HEK293 (cell line): ENCODE measurements at regions not wholly inside any gene's neighbourhood (a gene's known extent, or its start where the extent isn't known, plus 50 kb on each side); places are given as distances from the start of the nearest gene placed in this dataset.

Experiments
- CTCF ChIA-PET: fragments of 350-600 bp; formaldehyde crosslinking; extraction: SDS; loops from one replicate; lab custom pipeline; 2021; ENCODE audit warnings: antibody characterized with exemption; lab: Yijun Ruan, JAX
- POLR2A ChIA-PET: fragments of 300-600 bp; formaldehyde crosslinking; extraction: SDS; loops from one replicate; lab custom pipeline; 2020; ENCODE audit warnings: antibody characterized with exemption, inconsistent platforms; lab: Yijun Ruan, JAX
- H3K27ac ChIP-seq: fragments of 200-500 bp; sonication (Bioruptor generic); 2 replicates; pipeline ENCODE4 v1.5.1; 2014; ENCODE audit warnings: low read depth, low read length, control low read depth, inconsistent platforms; ENCODE audit errors: extremely low read depth
- H3K36me3 ChIP-seq, 2 experiments: fragments of 200-500 bp in 1 of 2; sonication (Bioruptor generic) in 1 of 2; 1 replicate in 1 of 2; 2 replicates in 1 of 2; pipeline ENCODE4 v1.5.1; 2014 to 2017; ENCODE audit warnings: inconsistent platforms in 2 of 2, low read length in 2 of 2; ENCODE audit not compliant: control insufficient read depth in 2 of 2, insufficient read depth in 1 of 2
- H3K4me1 ChIP-seq: fragments of 200-500 bp; sonication (Bioruptor generic); 2 replicates; pipeline ENCODE4 v1.5.1; 2014; ENCODE audit warnings: mild to moderate bottlenecking, low read length, inconsistent platforms; ENCODE audit not compliant: control insufficient read depth, insufficient read depth
- H3K4me3 ChIP-seq: 2 replicates; pipeline ENCODE4 v1.5.1; 2011; ENCODE audit warnings: low read depth, mild to moderate bottlenecking, control low read depth, low read length, moderate library complexity
- H3K9me3 ChIP-seq: fragments of 200-500 bp; sonication (Bioruptor generic); 2 replicates; pipeline ENCODE4 v1.5.1; 2014; ENCODE audit warnings: low read depth, low read length, inconsistent platforms; ENCODE audit not compliant: control insufficient read depth, insufficient read depth
- BCL11A ChIP-seq: fragments of 450-650 bp; formaldehyde crosslinking; IDR thresholded peaks from 2 replicates; pipeline ENCODE4 v1.5.1; 2016; ENCODE audit warnings: low read depth, missing biosample characterization, missing genetic modification characterization
- EGR2 ChIP-seq: fragments of 450-650 bp; formaldehyde crosslinking; IDR thresholded peaks from 2 replicates; pipeline ENCODE4 v1.5.1; 2016; ENCODE audit warnings: low read depth, missing biosample characterization, missing genetic modification characterization
- KLF7 ChIP-seq: fragments of 450-650 bp; formaldehyde crosslinking; IDR thresholded peaks from 2 replicates; pipeline ENCODE4 v1.5.1; 2016; ENCODE audit warnings: missing biosample characterization, missing genetic modification characterization, borderline replicate concordance
- KLF8 ChIP-seq: fragments of 450-650 bp; formaldehyde crosslinking; IDR thresholded peaks from 2 replicates; pipeline ENCODE4 v1.5.1; 2016; ENCODE audit warnings: missing biosample characterization, missing genetic modification characterization
- REPIN1 ChIP-seq: fragments of 450-650 bp; formaldehyde crosslinking; IDR thresholded peaks from 2 replicates; pipeline ENCODE4 v1.5.1; 2017; ENCODE audit warnings: missing biosample characterization, missing genetic modification characterization, low read depth
- ZBTB20 ChIP-seq: fragments of 450-650 bp; formaldehyde crosslinking; IDR thresholded peaks from 2 replicates; pipeline ENCODE4 v1.5.1; 2016; ENCODE audit warnings: missing biosample characterization, missing genetic modification characterization
- ZFP3 ChIP-seq: fragments of 450-650 bp; formaldehyde crosslinking; IDR thresholded peaks from 2 replicates; pipeline ENCODE4 v1.5.1; 2016; ENCODE audit warnings: low read depth, missing biosample characterization, missing genetic modification characterization
- ZFP41 ChIP-seq: fragments of 450-650 bp; formaldehyde crosslinking; IDR thresholded peaks from 2 replicates; pipeline ENCODE4 v1.5.1; 2016; ENCODE audit warnings: missing biosample characterization, missing genetic modification characterization, borderline replicate concordance
- ZNF133 ChIP-seq: fragments of 450-650 bp; formaldehyde crosslinking; IDR thresholded peaks from 2 replicates; pipeline ENCODE4 v1.5.1; 2016; ENCODE audit warnings: missing biosample characterization, missing genetic modification characterization
- ZNF16 ChIP-seq: fragments of 450-650 bp; formaldehyde crosslinking; IDR thresholded peaks from 2 replicates; pipeline ENCODE4 v1.5.1; 2016; ENCODE audit warnings: low read depth, missing biosample characterization, missing genetic modification characterization
- ZNF202 ChIP-seq: fragments of 450-650 bp; formaldehyde crosslinking; IDR thresholded peaks from 2 replicates; pipeline ENCODE4 v1.5.1; 2016; ENCODE audit warnings: missing biosample characterization, missing genetic modification characterization, borderline replicate concordance
- ZNF23 ChIP-seq: fragments of 450-650 bp; formaldehyde crosslinking; IDR thresholded peaks from 2 replicates; pipeline ENCODE4 v1.5.1; 2016; ENCODE audit warnings: missing biosample characterization, missing genetic modification characterization, borderline replicate concordance
- ZNF560 ChIP-seq: fragments of 450-650 bp; formaldehyde crosslinking; IDR thresholded peaks from 2 replicates; pipeline ENCODE4 v1.5.1; 2017; ENCODE audit warnings: missing biosample characterization, missing genetic modification characterization, borderline replicate concordance
- ZNF747 ChIP-seq: fragments of 450-650 bp; formaldehyde crosslinking; IDR thresholded peaks from 2 replicates; pipeline ENCODE4 v1.5.1; 2016; ENCODE audit warnings: missing biosample characterization, missing genetic modification characterization
- ZNF785 ChIP-seq: fragments of 450-650 bp; formaldehyde crosslinking; IDR thresholded peaks from 2 replicates; pipeline ENCODE4 v1.5.1; 2016; ENCODE audit warnings: missing biosample characterization, missing genetic modification characterization
- ZNF837 ChIP-seq: fragments of 450-650 bp; formaldehyde crosslinking; IDR thresholded peaks from 2 replicates; pipeline ENCODE4 v1.5.1; 2016; ENCODE audit warnings: missing biosample characterization, missing genetic modification characterization
- TF ChIP-seq, protein P1 (sequence below): fragments of 450-650 bp; formaldehyde crosslinking; IDR thresholded peaks from 2 replicates; pipeline ENCODE4 v1.5.1; 2016; ENCODE audit warnings: missing biosample characterization, missing genetic modification characterization, borderline replicate concordance
- TF ChIP-seq, protein P2 (sequence below): fragments of 450-650 bp; formaldehyde crosslinking; IDR thresholded peaks from 2 replicates; pipeline ENCODE4 v1.5.1; 2016; ENCODE audit warnings: missing biosample characterization, missing genetic modification characterization
- TF ChIP-seq, protein P3 (sequence below): fragments of 450-650 bp; formaldehyde crosslinking; conservative IDR thresholded peaks from 2 replicates; pipeline ENCODE4 v1.5.1; 2016; ENCODE audit warnings: low read depth, missing biosample characterization, missing genetic modification characterization
- TF ChIP-seq, protein P4 (sequence below): fragments of 450-650 bp; formaldehyde crosslinking; IDR thresholded peaks from 2 replicates; pipeline ENCODE4 v1.5.1; 2016; ENCODE audit warnings: missing biosample characterization, missing genetic modification characterization, low read depth

DNA sequence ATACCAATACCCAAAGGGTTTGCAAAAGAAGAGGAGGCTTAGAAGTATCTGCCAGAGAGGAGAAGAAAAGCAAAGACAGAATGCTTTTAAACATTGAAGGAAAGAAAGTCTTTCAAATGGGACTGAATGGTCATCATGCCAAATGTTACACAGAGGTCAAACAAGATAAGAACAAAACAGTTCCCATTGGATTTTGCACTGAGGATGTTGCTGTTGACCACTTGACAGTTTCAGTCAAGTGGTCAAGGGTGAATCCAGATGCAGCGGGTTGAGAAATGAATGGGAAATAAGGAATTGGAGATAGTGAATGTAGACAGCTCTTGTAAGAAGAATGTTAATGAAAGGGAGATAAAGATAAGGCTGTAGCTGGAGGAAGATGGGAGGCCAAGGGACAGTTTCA, 64.8 kb upstream of the FGG start:
- Histone ChIP-seq H3K4me3 (no peak overlapping the region), H3K4me1 (no peaks in the 10 kb centered on the region), H3K36me3 (no peaks in the 10 kb centered on the region), H3K27ac (no peak overlapping the region), H3K9me3 (no peaks in the 10 kb centered on the region)
- POLR2A ChIA-PET, result no interaction called here
- TF ChIP-seq BCL11A (tag by site-specific recombination) (no peak), ZNF133 (tag by site-specific recombination) (no peak)
- CTCF ChIA-PET, result no interaction called here

DNA sequence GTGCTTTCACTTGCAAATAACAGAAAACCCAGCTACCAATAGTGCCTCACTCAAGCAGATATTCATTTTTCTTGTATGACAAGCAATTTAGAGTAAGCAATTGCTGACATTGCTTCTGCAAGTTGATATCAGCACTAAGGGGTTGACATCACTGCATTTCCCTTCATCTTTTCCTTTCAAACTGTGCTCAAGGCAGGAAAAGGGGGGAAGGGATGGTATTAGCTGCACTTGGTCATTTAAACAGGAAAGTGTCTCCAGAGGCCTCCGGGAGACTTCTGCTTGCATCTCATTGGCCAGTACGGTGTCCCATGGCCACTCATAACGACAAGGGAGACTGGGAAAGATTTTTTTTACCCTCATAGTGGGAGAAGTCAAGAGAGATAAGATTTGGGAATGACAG, 65.5 kb upstream of the FGG start:
- no peak overlapping the region for H3K4me3 ChIP-seq
- ChIA-PET POLR2A (no interaction called here), CTCF (no interaction called here)
- no peaks in the 10 kb centered on the region for H3K36me3 ChIP-seq
- no peaks in the 10 kb centered on the region for H3K4me1 ChIP-seq
- no peak for TF ChIP-seq ZNF16 (tag by site-specific recombination)
- TF ChIP-seq, protein P1, sequence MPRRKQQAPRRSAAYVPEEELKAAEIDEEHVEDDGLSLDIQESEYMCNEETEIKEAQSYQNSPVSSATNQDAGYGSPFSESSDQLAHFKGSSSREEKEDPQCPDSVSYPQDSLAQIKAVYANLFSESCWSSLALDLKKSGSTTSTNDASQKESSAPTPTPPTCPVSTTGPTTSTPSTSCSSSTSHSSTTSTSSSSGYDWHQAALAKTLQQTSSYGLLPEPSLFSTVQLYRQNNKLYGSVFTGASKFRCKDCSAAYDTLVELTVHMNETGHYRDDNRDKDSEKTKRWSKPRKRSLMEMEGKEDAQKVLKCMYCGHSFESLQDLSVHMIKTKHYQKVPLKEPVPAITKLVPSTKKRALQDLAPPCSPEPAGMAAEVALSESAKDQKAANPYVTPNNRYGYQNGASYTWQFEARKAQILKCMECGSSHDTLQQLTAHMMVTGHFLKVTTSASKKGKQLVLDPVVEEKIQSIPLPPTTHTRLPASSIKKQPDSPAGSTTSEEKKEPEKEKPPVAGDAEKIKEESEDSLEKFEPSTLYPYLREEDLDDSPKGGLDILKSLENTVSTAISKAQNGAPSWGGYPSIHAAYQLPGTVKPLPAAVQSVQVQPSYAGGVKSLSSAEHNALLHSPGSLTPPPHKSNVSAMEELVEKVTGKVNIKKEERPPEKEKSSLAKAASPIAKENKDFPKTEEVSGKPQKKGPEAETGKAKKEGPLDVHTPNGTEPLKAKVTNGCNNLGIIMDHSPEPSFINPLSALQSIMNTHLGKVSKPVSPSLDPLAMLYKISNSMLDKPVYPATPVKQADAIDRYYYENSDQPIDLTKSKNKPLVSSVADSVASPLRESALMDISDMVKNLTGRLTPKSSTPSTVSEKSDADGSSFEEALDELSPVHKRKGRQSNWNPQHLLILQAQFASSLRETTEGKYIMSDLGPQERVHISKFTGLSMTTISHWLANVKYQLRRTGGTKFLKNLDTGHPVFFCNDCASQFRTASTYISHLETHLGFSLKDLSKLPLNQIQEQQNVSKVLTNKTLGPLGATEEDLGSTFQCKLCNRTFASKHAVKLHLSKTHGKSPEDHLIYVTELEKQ, result no peak
- TF ChIP-seq ZNF202 (tag by site-specific recombination), result no peak
- no peak for TF ChIP-seq ZNF23
- no peak for TF ChIP-seq ZNF785
- TF ChIP-seq REPIN1 (tag by site-specific recombination), result no peak
- TF ChIP-seq ZNF837 (tag by site-specific recombination), result no peak
- TF ChIP-seq EGR2 (tag by site-specific recombination), result no peak
- TF ChIP-seq, protein P2, sequence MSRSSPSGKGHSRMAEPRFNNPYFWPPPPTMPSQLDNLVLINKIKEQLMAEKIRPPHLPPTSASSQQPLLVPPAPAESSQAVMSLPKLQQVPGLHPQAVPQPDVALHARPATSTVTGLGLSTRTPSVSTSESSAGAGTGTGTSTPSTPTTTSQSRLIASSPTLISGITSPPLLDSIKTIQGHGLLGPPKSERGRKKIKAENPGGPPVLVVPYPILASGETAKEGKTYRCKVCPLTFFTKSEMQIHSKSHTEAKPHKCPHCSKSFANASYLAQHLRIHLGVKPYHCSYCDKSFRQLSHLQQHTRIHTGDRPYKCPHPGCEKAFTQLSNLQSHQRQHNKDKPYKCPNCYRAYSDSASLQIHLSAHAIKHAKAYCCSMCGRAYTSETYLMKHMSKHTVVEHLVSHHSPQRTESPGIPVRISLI, result no peak
- H3K9me3 ChIP-seq, result no peaks in the 10 kb centered on the region
- H3K27ac ChIP-seq, result no peak overlapping the region

DNA sequence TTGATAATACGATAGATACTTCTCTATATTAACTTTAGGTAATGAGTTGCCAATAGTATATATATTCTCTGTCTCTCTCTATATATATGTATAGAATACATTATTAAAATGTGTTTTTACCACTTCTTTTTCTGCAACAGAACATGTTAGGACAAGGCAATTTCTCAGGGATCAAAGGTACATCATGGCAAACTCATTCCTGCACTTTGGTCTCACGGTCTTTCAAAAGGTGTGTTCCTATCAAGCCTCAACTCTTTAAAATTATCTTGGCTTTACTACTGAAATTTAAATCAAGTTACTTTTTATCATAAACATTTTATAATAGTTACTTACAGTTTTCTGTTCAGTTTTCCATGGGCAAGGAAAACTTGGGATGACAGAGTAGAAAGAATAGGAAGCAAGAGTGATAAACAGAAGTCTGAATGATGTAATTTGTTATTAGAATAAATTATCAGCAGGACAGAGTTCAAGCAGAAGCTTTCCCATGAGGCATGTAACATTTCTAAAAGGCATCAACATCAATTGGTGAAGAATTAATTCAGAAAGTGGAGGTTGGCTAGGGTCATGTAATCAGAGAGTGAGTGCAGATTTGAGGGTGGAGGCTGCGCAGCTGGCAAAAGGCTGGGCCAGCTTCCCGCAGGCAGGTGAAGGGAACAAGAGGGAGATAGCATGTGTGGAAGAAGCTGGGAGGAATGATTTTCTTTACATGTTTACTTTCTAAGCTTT, 59.7 kb upstream of the LRAT start:
- Histone ChIP-seq H3K27ac (no peak overlapping the region), H3K9me3 (no peaks in the 10 kb centered on the region), H3K4me1 (no peaks in the 10 kb centered on the region), H3K36me3 (no peaks in the 10 kb centered on the region), H3K4me3 (no peak overlapping the region)
- POLR2A ChIA-PET, result no interaction called here
- CTCF ChIA-PET, result interaction anchor here (0.6 kb wide), 1 partner anchor 91 kb away, joined by 4 read pairs; no protein-coding TSS in a partner anchor
- TF ChIP-seq KLF8, result no peak
- TF ChIP-seq ZNF560 (tag by site-specific recombination), result no peak
- no peak for TF ChIP-seq KLF7
- TF ChIP-seq ZFP41 (tag by site-specific recombination), result no peak
- TF ChIP-seq, protein P3, sequence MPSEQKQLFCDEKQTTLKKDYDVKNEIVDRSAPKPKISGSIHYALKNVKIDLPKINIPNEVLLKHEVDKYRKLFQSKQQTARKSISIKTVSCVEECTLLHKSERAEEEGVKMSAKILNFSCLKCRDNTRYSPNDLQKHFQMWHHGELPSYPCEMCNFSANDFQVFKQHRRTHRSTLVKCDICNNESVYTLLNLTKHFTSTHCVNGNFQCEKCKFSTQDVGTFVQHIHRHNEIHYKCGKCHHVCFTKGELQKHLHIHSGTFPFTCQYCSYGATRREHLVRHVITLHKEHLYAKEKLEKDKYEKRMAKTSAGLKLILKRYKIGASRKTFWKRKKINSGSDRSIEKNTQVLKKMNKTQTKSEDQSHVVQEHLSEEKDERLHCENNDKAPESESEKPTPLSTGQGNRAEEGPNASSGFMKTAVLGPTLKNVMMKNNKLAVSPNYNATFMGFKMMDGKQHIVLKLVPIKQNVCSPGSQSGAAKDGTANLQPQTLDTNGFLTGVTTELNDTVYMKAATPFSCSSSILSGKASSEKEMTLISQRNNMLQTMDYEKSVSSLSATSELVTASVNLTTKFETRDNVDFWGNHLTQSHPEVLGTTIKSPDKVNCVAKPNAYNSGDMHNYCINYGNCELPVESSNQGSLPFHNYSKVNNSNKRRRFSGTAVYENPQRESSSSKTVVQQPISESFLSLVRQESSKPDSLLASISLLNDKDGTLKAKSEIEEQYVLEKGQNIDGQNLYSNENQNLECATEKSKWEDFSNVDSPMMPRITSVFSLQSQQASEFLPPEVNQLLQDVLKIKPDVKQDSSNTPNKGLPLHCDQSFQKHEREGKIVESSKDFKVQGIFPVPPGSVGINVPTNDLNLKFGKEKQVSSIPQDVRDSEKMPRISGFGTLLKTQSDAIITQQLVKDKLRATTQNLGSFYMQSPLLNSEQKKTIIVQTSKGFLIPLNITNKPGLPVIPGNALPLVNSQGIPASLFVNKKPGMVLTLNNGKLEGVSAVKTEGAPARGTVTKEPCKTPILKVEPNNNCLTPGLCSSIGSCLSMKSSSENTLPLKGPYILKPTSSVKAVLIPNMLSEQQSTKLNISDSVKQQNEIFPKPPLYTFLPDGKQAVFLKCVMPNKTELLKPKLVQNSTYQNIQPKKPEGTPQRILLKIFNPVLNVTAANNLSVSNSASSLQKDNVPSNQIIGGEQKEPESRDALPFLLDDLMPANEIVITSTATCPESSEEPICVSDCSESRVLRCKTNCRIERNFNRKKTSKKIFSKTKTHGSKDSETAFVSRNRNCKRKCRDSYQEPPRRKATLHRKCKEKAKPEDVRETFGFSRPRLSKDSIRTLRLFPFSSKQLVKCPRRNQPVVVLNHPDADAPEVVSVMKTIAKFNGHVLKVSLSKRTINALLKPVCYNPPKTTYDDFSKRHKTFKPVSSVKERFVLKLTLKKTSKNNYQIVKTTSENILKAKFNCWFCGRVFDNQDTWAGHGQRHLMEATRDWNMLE (tag by site-specific recombination), result no peak
- no peak for TF ChIP-seq ZBTB20
- TF ChIP-seq ZNF747 (tag by site-specific recombination), result no peak
- TF ChIP-seq ZFP3 (tag by site-specific recombination), result no peak
- TF ChIP-seq, protein P4, sequence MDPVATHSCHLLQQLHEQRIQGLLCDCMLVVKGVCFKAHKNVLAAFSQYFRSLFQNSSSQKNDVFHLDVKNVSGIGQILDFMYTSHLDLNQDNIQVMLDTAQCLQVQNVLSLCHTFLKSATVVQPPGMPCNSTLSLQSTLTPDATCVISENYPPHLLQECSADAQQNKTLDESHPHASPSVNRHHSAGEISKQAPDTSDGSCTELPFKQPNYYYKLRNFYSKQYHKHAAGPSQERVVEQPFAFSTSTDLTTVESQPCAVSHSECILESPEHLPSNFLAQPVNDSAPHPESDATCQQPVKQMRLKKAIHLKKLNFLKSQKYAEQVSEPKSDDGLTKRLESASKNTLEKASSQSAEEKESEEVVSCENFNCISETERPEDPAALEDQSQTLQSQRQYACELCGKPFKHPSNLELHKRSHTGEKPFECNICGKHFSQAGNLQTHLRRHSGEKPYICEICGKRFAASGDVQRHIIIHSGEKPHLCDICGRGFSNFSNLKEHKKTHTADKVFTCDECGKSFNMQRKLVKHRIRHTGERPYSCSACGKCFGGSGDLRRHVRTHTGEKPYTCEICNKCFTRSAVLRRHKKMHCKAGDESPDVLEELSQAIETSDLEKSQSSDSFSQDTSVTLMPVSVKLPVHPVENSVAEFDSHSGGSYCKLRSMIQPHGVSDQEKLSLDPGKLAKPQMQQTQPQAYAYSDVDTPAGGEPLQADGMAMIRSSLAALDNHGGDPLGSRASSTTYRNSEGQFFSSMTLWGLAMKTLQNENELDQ, result no peak
